ENCODE measurements at regions not wholly inside any gene's neighbourhood (a gene's known extent, or its start where the extent isn't known, plus 50 kb on each side); places are given as distances from the start of the nearest gene placed in this dataset.

GRCh38 chr6:102340311-102340710, 946.8 kb downstream of the GRIK2 start:
- no peaks in the 10 kb centered on the region for H3K27me3 ChIP-seq
- H3K36me3 ChIP-seq = no peaks in the 10 kb centered on the region
- TF ChIP-seq EP300 (IDR thresholded peaks at IDR 0.05) (no peak), POLR2A (IDR thresholded peaks at IDR 0.05) (no peak), CTCF (IDR thresholded peaks at IDR 0.05) (no peak)
- H3K4me1 ChIP-seq = no peaks in the 10 kb centered on the region
- H3K4me3 ChIP-seq = no peak overlapping the region
- 80 to 82% methylated on average over 4 of the region's 4 CpGs for WGBS, 2 donors
- DNase-seq (ENCODE audit: low spot score in 2 of 2) = no peak
- H3K9me3 ChIP-seq = no peaks in the 10 kb centered on the region
- H3K27ac ChIP-seq = no peak overlapping the region

- Histone ChIP-seq H3K27ac (no peak overlapping the region), H3K4me3 (no peak overlapping the region), H3K27me3 (no peaks in the 10 kb centered on the region), H3K9me3 (no peaks in the 10 kb centered on the region), H3K4me1 (no peaks in the 10 kb centered on the region), H3K36me3 (no peaks in the 10 kb centered on the region)
- no peak for DNase-seq (ENCODE audit: low spot score in 2 of 2)
- 91 to 92% methylated on average over 8 of the region's 8 CpGs for WGBS, 2 donors
- no peak for TF ChIP-seq POLR2A (IDR thresholded peaks at IDR 0.05)
- TF ChIP-seq EP300 (IDR thresholded peaks at IDR 0.05) = no peak
- TF ChIP-seq CTCF (IDR thresholded peaks at IDR 0.05) = no peak
Observed at GRCh38 chr6:102333736-102334135, 940.2 kb downstream of the GRIK2 start.

- WGBS, 2 donors = 87 to 93% methylated on average over 3 to 4 of the region's 4 CpGs
- no peak for DNase-seq (ENCODE audit: low spot score in 2 of 2)
- Histone ChIP-seq H3K36me3 (no peaks in the 10 kb centered on the region), H3K27me3 (no peaks in the 10 kb centered on the region), H3K4me1 (no peaks in the 10 kb centered on the region), H3K27ac (no peak overlapping the region), H3K9me3 (no peaks in the 10 kb centered on the region), H3K4me3 (no peak overlapping the region)
- TF ChIP-seq POLR2A (IDR thresholded peaks at IDR 0.05) (no peak), CTCF (IDR thresholded peaks at IDR 0.05) (no peak), EP300 (IDR thresholded peaks at IDR 0.05) (no peak)
Observed at GRCh38 chr6:102327697-102328225, 934.3 kb downstream of the GRIK2 start.

- H3K4me3 ChIP-seq = no peak overlapping the region
- WGBS, 2 donors = 76 to 77% methylated on average over 1 of the region's 1 CpG
- TF ChIP-seq POLR2A (IDR thresholded peaks at IDR 0.05) (no peak), EP300 (IDR thresholded peaks at IDR 0.05) (no peak), CTCF (IDR thresholded peaks at IDR 0.05) (no peak)
- no peak for DNase-seq (ENCODE audit: low spot score in 2 of 2)
- H3K36me3 ChIP-seq = no peaks in the 10 kb centered on the region
- H3K9me3 ChIP-seq = peaks cover 0 to 6% (median 0%) of the 10 kb centered on the region in 4 donors
- no peak overlapping the region for H3K27ac ChIP-seq
- no peaks in the 10 kb centered on the region for H3K4me1 ChIP-seq
- H3K27me3 ChIP-seq = no peaks in the 10 kb centered on the region
Observed at GRCh38 chr6:102313699-102314098, 920.2 kb downstream of the GRIK2 start.

GRCh38 chr6:102309700-102310099, 916.2 kb downstream of the GRIK2 start:
- TF ChIP-seq POLR2A (IDR thresholded peaks at IDR 0.05) (no peak), CTCF (IDR thresholded peaks at IDR 0.05) (no peak), EP300 (IDR thresholded peaks at IDR 0.05) (no peak)
- Histone ChIP-seq H3K27me3 (no peaks in the 10 kb centered on the region), H3K4me3 (no peak overlapping the region), H3K4me1 (no peaks in the 10 kb centered on the region), H3K27ac (no peak overlapping the region), H3K36me3 (no peaks in the 10 kb centered on the region), H3K9me3 (peaks cover 0 to 13% (median 0%) of the 10 kb centered on the region in 4 donors)
- no peak for DNase-seq (ENCODE audit: low spot score in 2 of 2)
- 78 to 100% methylated on average over 1 of the region's 1 CpG for WGBS, 2 donors

All from tibial nerve (tissue), 4 donors.